A673 (cell line): ENCODE measurements at regions not wholly inside any gene's neighbourhood (a gene's known extent, or its start where the extent isn't known, plus 50 kb on each side); places are given as distances from the start of the nearest gene placed in this dataset.

ENCODE experiments used
- BruUV-seq: library from RNA; stranded (reverse); fragments of 400-500 nt; replicated peaks from 2 replicates; lab custom pipeline; 2021; lab: Mats Ljungman, UMichigan
- CTCF ChIA-PET: fragments of 300-600 bp; sonication (Branson Sonifier 250); formaldehyde crosslinking; loops from one replicate; lab custom pipeline; 2022; ENCODE audit warnings: antibody characterized with exemption; lab: Charles Lee
- POLR2A ChIA-PET: fragments of 300-600 bp; sonication (Branson Sonifier 250); formaldehyde crosslinking; loops from one replicate; lab custom pipeline; 2022; ENCODE audit warnings: antibody characterized with exemption; ENCODE audit not compliant: low non-redundant PET; lab: Charles Lee
- DNase-seq: peaks from one replicate; pipeline ENCODE4 v3.0.0-alpha.2; 2015; ENCODE audit warnings: low spot score
- H3K27ac ChIP-seq: fragments of 200-600 bp; sonication (generic); 2 replicates; pipeline ENCODE4 v1.5.1; 2016; ENCODE audit warnings: mixed run types, low read depth, mild to moderate bottlenecking, mixed read lengths, antibody characterized with exemption, low read length; ENCODE audit not compliant: poor library complexity, severe bottlenecking
- H3K27me3 ChIP-seq: fragments of 200-600 bp; sonication (generic); replicated peaks from 2 replicates; pipeline ENCODE4 v1.6.1; 2017; ENCODE audit warnings: mixed run types, low read depth, mild to moderate bottlenecking, mixed read lengths, antibody characterized with exemption, low read length; ENCODE audit not compliant: insufficient read depth, poor library complexity
- H3K36me3 ChIP-seq: fragments of 200-600 bp; sonication (generic); 2 replicates; pipeline ENCODE4 v1.6.1; 2016; ENCODE audit warnings: mixed run types, mild to moderate bottlenecking, mixed read lengths, antibody characterized with exemption, low read length; ENCODE audit not compliant: insufficient read depth, poor library complexity, severe bottlenecking
- H3K4me1 ChIP-seq: fragments of 200-600 bp; sonication (generic); 2 replicates; pipeline ENCODE4 v1.6.1; 2017; ENCODE audit warnings: mixed run types, mild to moderate bottlenecking, mixed read lengths, antibody characterized with exemption, low read length; ENCODE audit not compliant: insufficient read depth, poor library complexity, severe bottlenecking
- H3K4me3 ChIP-seq: fragments of 200-600 bp; sonication (generic); 2 replicates; pipeline ENCODE4 v1.5.1; 2016; ENCODE audit warnings: low read depth, mixed run types, mild to moderate bottlenecking, mixed read lengths, low read length; ENCODE audit not compliant: poor library complexity, severe bottlenecking
- H3K9me3 ChIP-seq: fragments of 200-600 bp; sonication (generic); 2 replicates; pipeline ENCODE4 v1.6.1; 2016; ENCODE audit warnings: mixed run types, low read depth, mild to moderate bottlenecking, mixed read lengths, antibody characterized with exemption, low read length; ENCODE audit not compliant: poor library complexity, severe bottlenecking
- CTCF ChIP-seq: fragments of 300-800, 200-600 bp; sonication (generic); conservative IDR thresholded peaks from 2 replicates; pipeline ENCODE4 v1.5.1; 2017; ENCODE audit warnings: low read depth, mild to moderate bottlenecking, antibody characterized with exemption, low read length, moderate library complexity, mixed read lengths
- EZH2 ChIP-seq: fragments of 200-600 bp; sonication (generic); IDR thresholded peaks from 2 replicates; pipeline ENCODE4 v1.6.1; 2017; ENCODE audit warnings: borderline replicate concordance, low read depth, mild to moderate bottlenecking, mixed read lengths, antibody characterized with exemption, low read length; ENCODE audit not compliant: poor library complexity, severe bottlenecking
- intact Hi-C: fragments of 100-400 bp; cut with micrococcal nuclease; formaldehyde crosslinking; loops from one replicate; pipeline ENCODE4 v1.10.0; 2022; ENCODE audit not compliant: unreplicated experiment

- intact Hi-C loops = no loop called here
- no peak overlapping the region for H3K4me3 ChIP-seq
Observed at GRCh38 chr10:2223548-2224320, 486.4 kb upstream of the ADARB2 start.

GRCh38 chr10:2222631-2223030 lies 485.3 kb upstream of the ADARB2 start:
- intact Hi-C loops = no loop called here
- H3K4me1 ChIP-seq = no peaks in the 10 kb centered on the region
- TF ChIP-seq CTCF = no peak
- no peak for TF ChIP-seq EZH2

More at GRCh38 chr10:2223548-2224320, 486.4 kb upstream of the ADARB2 start:
- DNase-seq = no peak
- TF ChIP-seq EZH2 (peak; percentile 49), CTCF (no peak)
- no peak overlapping the region for H3K27ac ChIP-seq
- peaks cover 84% of the 10 kb centered on the region for H3K27me3 ChIP-seq
- no peaks in the 10 kb centered on the region for H3K36me3 ChIP-seq
- CTCF ChIA-PET = no interaction called here
- no peaks in the 10 kb centered on the region for H3K9me3 ChIP-seq
- H3K4me1 ChIP-seq = no peaks in the 10 kb centered on the region
- BruUV-seq = no TSS peak
- POLR2A ChIA-PET = no interaction called here

GRCh38 chr10:2214805-2215204 lies 477.5 kb upstream of the ADARB2 start:
- no TSS peak for BruUV-seq
- H3K4me1 ChIP-seq = no peaks in the 10 kb centered on the region
- H3K27me3 ChIP-seq = peaks cover 99% of the 10 kb centered on the region
- POLR2A ChIA-PET = no interaction called here
- TF ChIP-seq EZH2 (no peak), CTCF (no peak)
- no peak for DNase-seq
- H3K4me3 ChIP-seq = no peak overlapping the region
- H3K9me3 ChIP-seq = no peaks in the 10 kb centered on the region
- CTCF ChIA-PET = no interaction called here
- intact Hi-C loops = no loop called here
- no peak overlapping the region for H3K27ac ChIP-seq
- no peaks in the 10 kb centered on the region for H3K36me3 ChIP-seq

More at GRCh38 chr10:2222631-2223030, 485.3 kb upstream of the ADARB2 start:
- no peak for DNase-seq
- BruUV-seq = no TSS peak
- Histone ChIP-seq H3K27me3 (peaks cover 90% of the 10 kb centered on the region), H3K9me3 (no peaks in the 10 kb centered on the region), H3K36me3 (no peaks in the 10 kb centered on the region), H3K4me3 (no peak overlapping the region), H3K27ac (no peak overlapping the region)
- POLR2A ChIA-PET = no interaction called here
- CTCF ChIA-PET = no interaction called here
